Hepatocyte (in vitro differentiated cells): ENCODE measurements at regions not wholly inside any gene's neighbourhood (a gene's known extent, or its start where the extent isn't known, plus 50 kb on each side); places are given as distances from the start of the nearest gene placed in this dataset.

Source experiments
- DNase-seq: peaks from one replicate; pipeline ENCODE4 v3.0.0-alpha.2; 2016; ENCODE audit warnings: low spot score
- H2AFZ ChIP-seq: fragments of 200-600 bp; sonication (generic); 2 replicates; pipeline ENCODE4 v1.6.0; 2016; ENCODE audit warnings: antibody characterized with exemption, mild to moderate bottlenecking
- H3K27ac ChIP-seq: fragments of 200-600 bp; sonication (generic); 2 replicates; pipeline ENCODE4 v1.5.1; 2016; ENCODE audit warnings: mild to moderate bottlenecking
- H3K27me3 ChIP-seq: fragments of 200-600 bp; sonication (generic); 2 replicates; pipeline ENCODE4 v1.6.1; 2016
- H3K36me3 ChIP-seq: fragments of 200-600 bp; sonication (generic); replicated peaks from 2 replicates; pipeline ENCODE4 v1.5.1; 2016; ENCODE audit warnings: low read depth; ENCODE audit not compliant: insufficient read depth
- H3K4me1 ChIP-seq: fragments of 200-600 bp; sonication (generic); 2 replicates; pipeline ENCODE4 v1.5.1; 2016; ENCODE audit warnings: mild to moderate bottlenecking, moderate library complexity; ENCODE audit not compliant: insufficient read depth
- H3K4me2 ChIP-seq: fragments of 200-600 bp; sonication (generic); 2 replicates; pipeline ENCODE4 v1.6.0; 2016
- H3K4me3 ChIP-seq: fragments of 200-600 bp; sonication (generic); 2 replicates; pipeline ENCODE4 v1.5.1; 2016; ENCODE audit warnings: mild to moderate bottlenecking
- H3K79me2 ChIP-seq: fragments of 200-600 bp; sonication (generic); 2 replicates; pipeline ENCODE4 v1.6.0; 2017; ENCODE audit warnings: mild to moderate bottlenecking
- H3K9me2 ChIP-seq: fragments of 200-600 bp; sonication (generic); replicated peaks from 2 replicates; pipeline ENCODE4 v1.6.0; 2017; ENCODE audit warnings: mild to moderate bottlenecking; ENCODE audit not compliant: insufficient read depth
- H3K9me3 ChIP-seq: fragments of 200-600 bp; sonication (generic); 2 replicates; pipeline ENCODE4 v1.5.1; 2016; ENCODE audit warnings: low read depth, mild to moderate bottlenecking
- H4K20me1 ChIP-seq: fragments of 200-600 bp; sonication (generic); 2 replicates; pipeline ENCODE4 v1.6.0; 2016; ENCODE audit warnings: mild to moderate bottlenecking; ENCODE audit not compliant: insufficient read depth, poor library complexity, severe bottlenecking
- CTCF ChIP-seq: fragments of 200-600 bp; sonication (generic); IDR thresholded peaks from 2 replicates; pipeline ENCODE4 v1.5.1; 2016; ENCODE audit warnings: antibody characterized with exemption, mild to moderate bottlenecking; ENCODE audit not compliant: poor library complexity
- EZH2 ChIP-seq: fragments of 200-600 bp; sonication (generic); IDR thresholded peaks from 2 replicates; pipeline ENCODE4 v1.6.1; 2016; ENCODE audit warnings: antibody characterized with exemption, mild to moderate bottlenecking, borderline replicate concordance
- EZH2phosphoT487 ChIP-seq: fragments of 200-600 bp; sonication (generic); IDR thresholded peaks from one replicate; pipeline ENCODE4 v1.6.1; 2018; ENCODE audit warnings: antibody characterized with exemption, mild to moderate bottlenecking, low read depth, moderate library complexity; ENCODE audit not compliant: unreplicated experiment, severe bottlenecking
- WGBS: methylation state at CpG from one replicate; pipeline ENCODE4 v1.1.6; 2016; ENCODE audit warnings: low lambda C conversion rate; ENCODE audit errors: missing lambda C conversion rate; 5-methylcytosine and 5-hydroxymethylcytosine counted together

GRCh38 chr9:88216126-88216995, 78.1 kb upstream of the SPATA31C2 start:
- Histone ChIP-seq H3K9me2 (no peaks in the 10 kb centered on the region), H2AFZ (no peak overlapping the region), H3K79me2 (no peaks in the 10 kb centered on the region), H3K4me1 (no peaks in the 10 kb centered on the region), H3K27ac (no peak overlapping the region), H3K27me3 (no peaks in the 10 kb centered on the region), H3K4me2 (no peak overlapping the region), H4K20me1 (no peaks in the 10 kb centered on the region), H3K4me3 (no peak overlapping the region), H3K9me3 (no peaks in the 10 kb centered on the region), H3K36me3 (no peaks in the 10 kb centered on the region)
- TF ChIP-seq EZH2 = no peak
- TF ChIP-seq EZH2phosphoT487 = no peak
- TF ChIP-seq CTCF = no peak
- no peak for DNase-seq
- WGBS = 90% methylated on average over 29 of the region's 29 CpGs

GRCh38 chr9:88215196-88216125, 77.2 kb upstream of the SPATA31C2 start:
- 71% methylated on average over 10 of the region's 10 CpGs for WGBS
- no peak for DNase-seq
- no peak overlapping the region for H2AFZ ChIP-seq
- H3K27me3 ChIP-seq = no peaks in the 10 kb centered on the region
- no peaks in the 10 kb centered on the region for H3K36me3 ChIP-seq
- H3K79me2 ChIP-seq = no peaks in the 10 kb centered on the region
- H3K9me3 ChIP-seq = no peaks in the 10 kb centered on the region
- no peak overlapping the region for H3K27ac ChIP-seq
- no peaks in the 10 kb centered on the region for H3K4me1 ChIP-seq
- H3K9me2 ChIP-seq = no peaks in the 10 kb centered on the region
- TF ChIP-seq EZH2phosphoT487 (no peak), CTCF (no peak), EZH2 (no peak)
- H3K4me3 ChIP-seq = no peak overlapping the region
- H4K20me1 ChIP-seq = no peaks in the 10 kb centered on the region
- H3K4me2 ChIP-seq = no peak overlapping the region

GRCh38 chr9:88202321-88202720, 64.0 kb upstream of the SPATA31C2 start:
- Histone ChIP-seq H3K9me2 (no peaks in the 10 kb centered on the region), H3K4me3 (no peak overlapping the region), H2AFZ (no peak overlapping the region), H3K79me2 (no peaks in the 10 kb centered on the region), H3K36me3 (no peaks in the 10 kb centered on the region), H3K4me2 (no peak overlapping the region), H4K20me1 (no peaks in the 10 kb centered on the region), H3K4me1 (peaks cover 13% of the 10 kb centered on the region), H3K9me3 (no peaks in the 10 kb centered on the region), H3K27me3 (no peaks in the 10 kb centered on the region), H3K27ac (no peak overlapping the region)
- WGBS = 87% methylated on average over 8 of the region's 8 CpGs
- no peak for DNase-seq
- no peak for TF ChIP-seq CTCF
- no peak for TF ChIP-seq EZH2phosphoT487
- no peak for TF ChIP-seq EZH2
